Suprapubic skin (tissue), 4 donors: ENCODE measurements at regions not wholly inside any gene's neighbourhood (a gene's known extent, or its start where the extent isn't known, plus 50 kb on each side); places are given as distances from the start of the nearest gene placed in this dataset.

Experiments
- EP300 ChIP-seq: sonication (generic); formaldehyde crosslinking; IDR thresholded peaks from one replicate; pipeline ENCODE4 v1.6.1; 2017; ENCODE audit warnings: antibody characterized with exemption
- POLR2A ChIP-seq, 2 donors: fragments of 450-650 bp; IDR thresholded peaks; one replicate each; pipeline ENCODE4 v1.6.1; 2017; ENCODE audit warnings: antibody characterized with exemption in 2 of 2, mild to moderate bottlenecking in 2 of 2, moderate library complexity in 2 of 2
- POLR2AphosphoS5 ChIP-seq, 3 donors: sonication (generic); formaldehyde crosslinking; IDR thresholded peaks; one replicate each; pipeline ENCODE4 v1.6.1; 2017; ENCODE audit warnings: antibody characterized with exemption in 3 of 3
- TF ChIP-seq, protein P1 (sequence below), 2 donors: fragments of 200-600 bp in 1 of 2; fragments of 450-650 bp in 1 of 2; sonication (generic) in 1 of 2; IDR thresholded peaks; one replicate each; pipeline ENCODE4 v1.5.1; 2016 to 2019; ENCODE audit warnings: antibody characterized with exemption in 2 of 2, mild to moderate bottlenecking in 1 of 2, moderate library complexity in 1 of 2

DNA sequence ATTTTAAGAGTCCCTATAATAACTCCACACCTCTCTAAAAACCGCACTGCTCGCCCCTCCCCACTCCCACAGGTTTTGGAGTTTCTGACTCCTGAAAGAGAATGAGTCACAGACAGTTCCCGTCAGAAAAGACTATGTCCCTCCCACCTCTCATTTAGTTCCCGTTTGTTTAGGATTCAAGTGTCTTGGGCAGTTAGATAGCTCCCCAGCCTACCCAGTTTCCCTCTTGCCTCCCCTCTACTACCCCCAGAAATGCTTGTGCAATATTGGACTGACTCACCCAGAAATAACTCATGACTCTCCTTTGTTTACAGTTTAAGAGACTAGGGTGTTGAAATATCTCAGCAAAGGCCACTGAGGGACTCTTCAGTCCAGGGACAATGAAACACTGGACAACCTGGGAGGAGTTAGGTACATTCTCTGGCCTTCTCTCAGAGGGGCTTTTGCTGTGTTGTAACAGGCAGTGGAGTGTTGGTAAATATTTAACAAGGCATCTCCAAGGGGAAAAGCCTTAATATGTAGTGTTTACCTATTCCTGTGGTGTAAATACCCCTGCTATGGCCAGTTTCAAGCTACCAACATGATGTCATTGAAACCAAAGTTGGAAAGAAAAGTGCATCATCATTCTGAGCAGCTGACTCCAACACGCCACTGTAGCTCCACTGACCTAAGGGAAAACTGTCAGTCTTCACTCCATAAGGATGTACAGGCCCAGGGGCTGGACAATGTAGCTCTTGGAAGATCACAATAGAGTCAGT is 96.1 kb upstream of the CHD2 start:
- TF ChIP-seq, protein P1, sequence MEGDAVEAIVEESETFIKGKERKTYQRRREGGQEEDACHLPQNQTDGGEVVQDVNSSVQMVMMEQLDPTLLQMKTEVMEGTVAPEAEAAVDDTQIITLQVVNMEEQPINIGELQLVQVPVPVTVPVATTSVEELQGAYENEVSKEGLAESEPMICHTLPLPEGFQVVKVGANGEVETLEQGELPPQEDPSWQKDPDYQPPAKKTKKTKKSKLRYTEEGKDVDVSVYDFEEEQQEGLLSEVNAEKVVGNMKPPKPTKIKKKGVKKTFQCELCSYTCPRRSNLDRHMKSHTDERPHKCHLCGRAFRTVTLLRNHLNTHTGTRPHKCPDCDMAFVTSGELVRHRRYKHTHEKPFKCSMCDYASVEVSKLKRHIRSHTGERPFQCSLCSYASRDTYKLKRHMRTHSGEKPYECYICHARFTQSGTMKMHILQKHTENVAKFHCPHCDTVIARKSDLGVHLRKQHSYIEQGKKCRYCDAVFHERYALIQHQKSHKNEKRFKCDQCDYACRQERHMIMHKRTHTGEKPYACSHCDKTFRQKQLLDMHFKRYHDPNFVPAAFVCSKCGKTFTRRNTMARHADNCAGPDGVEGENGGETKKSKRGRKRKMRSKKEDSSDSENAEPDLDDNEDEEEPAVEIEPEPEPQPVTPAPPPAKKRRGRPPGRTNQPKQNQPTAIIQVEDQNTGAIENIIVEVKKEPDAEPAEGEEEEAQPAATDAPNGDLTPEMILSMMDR (IDR thresholded peaks at IDR 0.05) = no peak
- no peak for TF ChIP-seq POLR2A (IDR thresholded peaks at IDR 0.05)
- peak; percentile 78 for TF ChIP-seq EP300
- peak; percentile 41 to 95 (median 94) for TF ChIP-seq POLR2AphosphoS5 (IDR thresholded peaks at IDR 0.05)
